ES-I3 (cell line): ENCODE measurements at regions not wholly inside any gene's neighbourhood (a gene's known extent, or its start where the extent isn't known, plus 50 kb on each side); places are given as distances from the start of the nearest gene placed in this dataset.

ENCODE experiments used
- H3K36me3 ChIP-seq: 2 replicates; pipeline ENCODE4 v1.6.1; 2013; ENCODE audit warnings: mild to moderate bottlenecking, low read length, control low read depth, moderate library complexity; ENCODE audit not compliant: insufficient read depth
- H3K4me1 ChIP-seq: 2 replicates; pipeline ENCODE4 v1.6.1; 2013; ENCODE audit warnings: mild to moderate bottlenecking, control low read depth, low read length; ENCODE audit not compliant: insufficient read depth
- H3K9ac ChIP-seq: 2 replicates; pipeline ENCODE4 v1.6.1; 2013; ENCODE audit warnings: low read depth, mild to moderate bottlenecking, low read length, moderate library complexity
- H3K9me3 ChIP-seq: 2 replicates; pipeline ENCODE4 v1.6.1; 2013; ENCODE audit warnings: mild to moderate bottlenecking, low read length, moderate library complexity; ENCODE audit not compliant: control insufficient read depth, insufficient read depth

GRCh38 chr3:75076481-75076880, 462.0 kb upstream of the CNTN3 start:
- H3K4me1 ChIP-seq, result no peaks in the 10 kb centered on the region
- H3K9ac ChIP-seq, result no peak overlapping the region
- H3K36me3 ChIP-seq, result no peaks in the 10 kb centered on the region
- no peaks in the 10 kb centered on the region for H3K9me3 ChIP-seq

- Histone ChIP-seq H3K9ac (no peak overlapping the region), H3K36me3 (no peaks in the 10 kb centered on the region), H3K9me3 (no peaks in the 10 kb centered on the region), H3K4me1 (no peaks in the 10 kb centered on the region)
Measured at GRCh38 chr3:75078290-75078689, 463.8 kb upstream of the CNTN3 start.

GRCh38 chr3:75082845-75083244, 468.4 kb upstream of the CNTN3 start:
- Histone ChIP-seq H3K4me1 (no peaks in the 10 kb centered on the region), H3K9ac (no peak overlapping the region), H3K9me3 (no peaks in the 10 kb centered on the region), H3K36me3 (no peaks in the 10 kb centered on the region)

GRCh38 chr3:75089841-75090240, 475.4 kb upstream of the CNTN3 start:
- Histone ChIP-seq H3K9ac (no peak overlapping the region), H3K9me3 (no peaks in the 10 kb centered on the region), H3K36me3 (no peaks in the 10 kb centered on the region), H3K4me1 (no peaks in the 10 kb centered on the region)

- Histone ChIP-seq H3K4me1 (peaks cover 6% of the 10 kb centered on the region; the same call in 1 of the 2 replicates), H3K36me3 (no peaks in the 10 kb centered on the region), H3K9ac (0 out of 2 replicates have a peak overlapping the region, but pooled peaks have one; percentile 9), H3K9me3 (no peaks in the 10 kb centered on the region)
Measured at GRCh38 chr3:75101329-75102147, 487.1 kb upstream of the CNTN3 start.

- no peaks in the 10 kb centered on the region for H3K9me3 ChIP-seq
- H3K4me1 ChIP-seq, result no peaks in the 10 kb centered on the region
- H3K36me3 ChIP-seq, result no peaks in the 10 kb centered on the region
- no peak overlapping the region for H3K9ac ChIP-seq
Measured at GRCh38 chr3:75110741-75111140, 496.3 kb upstream of the CNTN3 start.

- peaks cover 6% of the 10 kb centered on the region; the same call in 1 of the 2 replicates for H3K9me3 ChIP-seq
Measured at GRCh38 chr3:75115695-75116094, 501.2 kb upstream of the CNTN3 start.

GRCh38 chr3:75118779-75119178, 504.3 kb upstream of the CNTN3 start:
- Histone ChIP-seq H3K9ac (no peak overlapping the region), H3K9me3 (peaks cover 6% of the 10 kb centered on the region; the same call in 1 of the 2 replicates), H3K36me3 (no peaks in the 10 kb centered on the region), H3K4me1 (no peaks in the 10 kb centered on the region)

More at GRCh38 chr3:75115695-75116094, 501.2 kb upstream of the CNTN3 start:
- H3K4me1 ChIP-seq, result no peaks in the 10 kb centered on the region
- no peaks in the 10 kb centered on the region for H3K36me3 ChIP-seq
- no peak overlapping the region for H3K9ac ChIP-seq

- Histone ChIP-seq H3K36me3 (no peaks in the 10 kb centered on the region), H3K9me3 (no peaks in the 10 kb centered on the region), H3K4me1 (no peaks in the 10 kb centered on the region), H3K9ac (no peak overlapping the region)
Measured at GRCh38 chr3:75126556-75126955, 512.1 kb upstream of the CNTN3 start.

- Histone ChIP-seq H3K9ac (no peak overlapping the region), H3K36me3 (no peaks in the 10 kb centered on the region), H3K4me1 (no peaks in the 10 kb centered on the region), H3K9me3 (no peaks in the 10 kb centered on the region)
Measured at GRCh38 chr3:75129101-75129500, 514.6 kb upstream of the CNTN3 start.

- no peaks in the 10 kb centered on the region for H3K9me3 ChIP-seq
- H3K9ac ChIP-seq, result no peak overlapping the region
- H3K4me1 ChIP-seq, result no peaks in the 10 kb centered on the region
- H3K36me3 ChIP-seq, result no peaks in the 10 kb centered on the region
Measured at GRCh38 chr3:75136100-75136897, 521.8 kb upstream of the CNTN3 start.

- H3K4me1 ChIP-seq, result no peaks in the 10 kb centered on the region
- H3K9ac ChIP-seq, result no peak overlapping the region
- no peaks in the 10 kb centered on the region for H3K36me3 ChIP-seq
- H3K9me3 ChIP-seq, result no peaks in the 10 kb centered on the region
Measured at GRCh38 chr3:75138345-75138744, 523.9 kb upstream of the CNTN3 start.

GRCh38 chr3:75140904-75141615, 523.1 kb upstream of the FRG2C start:
- Histone ChIP-seq H3K36me3 (no peaks in the 10 kb centered on the region), H3K9ac (no peak overlapping the region), H3K4me1 (no peaks in the 10 kb centered on the region), H3K9me3 (no peaks in the 10 kb centered on the region)

- no peaks in the 10 kb centered on the region for H3K36me3 ChIP-seq
- H3K9me3 ChIP-seq, result no peaks in the 10 kb centered on the region
- no peak overlapping the region for H3K9ac ChIP-seq
- H3K4me1 ChIP-seq, result no peaks in the 10 kb centered on the region
Measured at GRCh38 chr3:75144406-75144805, 519.7 kb upstream of the FRG2C start.
